SU-DHL-6 (cell line): ENCODE measurements at regions not wholly inside any gene's neighbourhood (a gene's known extent, or its start where the extent isn't known, plus 50 kb on each side); places are given as distances from the start of the nearest gene placed in this dataset.

Experiments
- EZH2phosphoT487 ChIP-seq: fragments of 200-600 bp; sonication (generic), shearing (Covaris generic); conservative IDR thresholded peaks from 2 replicates; pipeline ENCODE4 v1.6.1; 2018; ENCODE audit warnings: mild to moderate bottlenecking, antibody characterized with exemption, low read length, moderate library complexity, mixed read lengths
- TF ChIP-seq, protein P1 (sequence below): fragments of 200-600 bp; sonication (generic); IDR thresholded peaks from one replicate; pipeline ENCODE4 v1.5.1; 2017; ENCODE audit warnings: antibody characterized with exemption, mild to moderate bottlenecking, low read length, moderate library complexity; ENCODE audit not compliant: insufficient read depth, poor library complexity, severe bottlenecking

DNA sequence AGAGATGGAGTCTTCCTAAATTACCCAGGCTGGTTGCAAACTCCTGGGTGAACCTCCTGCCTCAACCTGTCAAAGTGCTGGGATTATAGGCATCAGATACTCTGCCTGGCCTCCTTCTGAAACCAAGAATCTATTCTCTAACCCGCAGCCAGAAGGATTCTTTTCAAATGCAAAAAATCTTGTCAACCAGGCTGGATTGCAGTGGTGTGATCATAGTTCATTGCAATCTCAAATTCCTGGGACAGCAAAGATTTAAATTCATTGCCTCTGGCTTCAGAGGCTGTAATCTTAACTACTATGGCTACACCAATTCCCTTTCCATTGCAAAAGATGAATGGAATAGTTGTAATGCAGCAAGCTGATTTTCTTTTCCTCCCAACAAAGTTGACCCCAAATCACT is 106.3 kb upstream of the TBX3 start:
- TF ChIP-seq, protein P1, sequence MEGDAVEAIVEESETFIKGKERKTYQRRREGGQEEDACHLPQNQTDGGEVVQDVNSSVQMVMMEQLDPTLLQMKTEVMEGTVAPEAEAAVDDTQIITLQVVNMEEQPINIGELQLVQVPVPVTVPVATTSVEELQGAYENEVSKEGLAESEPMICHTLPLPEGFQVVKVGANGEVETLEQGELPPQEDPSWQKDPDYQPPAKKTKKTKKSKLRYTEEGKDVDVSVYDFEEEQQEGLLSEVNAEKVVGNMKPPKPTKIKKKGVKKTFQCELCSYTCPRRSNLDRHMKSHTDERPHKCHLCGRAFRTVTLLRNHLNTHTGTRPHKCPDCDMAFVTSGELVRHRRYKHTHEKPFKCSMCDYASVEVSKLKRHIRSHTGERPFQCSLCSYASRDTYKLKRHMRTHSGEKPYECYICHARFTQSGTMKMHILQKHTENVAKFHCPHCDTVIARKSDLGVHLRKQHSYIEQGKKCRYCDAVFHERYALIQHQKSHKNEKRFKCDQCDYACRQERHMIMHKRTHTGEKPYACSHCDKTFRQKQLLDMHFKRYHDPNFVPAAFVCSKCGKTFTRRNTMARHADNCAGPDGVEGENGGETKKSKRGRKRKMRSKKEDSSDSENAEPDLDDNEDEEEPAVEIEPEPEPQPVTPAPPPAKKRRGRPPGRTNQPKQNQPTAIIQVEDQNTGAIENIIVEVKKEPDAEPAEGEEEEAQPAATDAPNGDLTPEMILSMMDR = no peak
- TF ChIP-seq EZH2phosphoT487 = no peak
